ENCODE measurements at regions not wholly inside any gene's neighbourhood (a gene's known extent, or its start where the extent isn't known, plus 50 kb on each side); places are given as distances from the start of the nearest gene placed in this dataset.
"Not testable (repeated sequence)": the region's sequence is repeated elsewhere in the genome, so short reads cannot be mapped to it uniquely, and the experiment has no call there.

DNA sequence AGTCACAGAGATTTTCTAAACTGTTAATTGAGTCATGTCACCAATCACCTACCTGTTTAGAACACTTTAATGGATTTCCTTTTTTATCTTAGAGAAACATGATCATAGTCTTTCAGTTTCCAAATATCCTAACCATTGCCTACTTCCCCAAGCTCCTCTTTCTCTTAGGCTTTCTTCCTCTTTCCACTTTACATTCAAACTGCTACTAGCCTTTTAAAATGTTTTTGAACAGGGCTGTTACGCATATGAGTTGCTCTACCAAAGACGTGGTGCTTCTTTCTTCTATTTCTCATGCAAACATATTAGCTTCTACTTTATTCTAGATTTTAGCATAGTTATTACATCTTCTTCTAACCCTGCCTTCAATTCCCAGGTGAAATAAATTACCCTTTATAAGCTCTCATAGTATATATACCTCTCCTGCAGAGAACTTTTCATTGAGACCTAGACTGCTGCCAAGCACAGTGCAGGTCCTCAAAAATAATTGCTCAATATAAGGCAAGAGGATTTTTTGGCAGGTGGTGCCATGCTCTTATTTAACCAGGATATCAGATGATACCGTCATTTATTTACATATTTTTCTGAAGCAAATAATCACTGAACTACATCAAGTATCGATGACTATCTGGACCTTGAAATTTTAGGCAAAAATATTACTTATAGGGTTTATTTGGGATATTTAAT lies 937.1 kb downstream of the TSN start:
- no peak for DNase-seq (ENCODE audit: low read depth)

GRCh38 chr2:122697415-122697814 lies 942.0 kb downstream of the TSN start:
- no peak for DNase-seq (ENCODE audit: low read depth)

DNA sequence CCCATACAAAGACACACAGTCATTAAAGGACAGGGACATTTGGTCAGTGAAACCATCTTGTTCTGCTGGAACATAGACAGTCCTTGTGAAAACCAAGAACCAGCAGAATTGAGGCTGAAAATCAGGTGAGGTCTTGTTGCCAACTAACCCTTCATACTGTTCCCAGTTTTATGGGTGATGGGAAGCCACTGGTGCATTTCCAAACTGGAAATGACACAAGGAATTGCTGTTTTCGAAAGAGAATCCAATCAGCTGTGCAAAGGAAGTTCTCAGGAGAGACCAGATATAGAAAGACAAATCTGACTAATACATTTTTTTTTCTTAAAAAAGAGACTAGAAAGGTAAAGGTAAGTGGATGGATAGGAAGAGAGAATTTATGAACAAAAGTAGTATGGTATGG lies 948.2 kb downstream of the TSN start:
- no peak for DNase-seq (ENCODE audit: low read depth)

DNA sequence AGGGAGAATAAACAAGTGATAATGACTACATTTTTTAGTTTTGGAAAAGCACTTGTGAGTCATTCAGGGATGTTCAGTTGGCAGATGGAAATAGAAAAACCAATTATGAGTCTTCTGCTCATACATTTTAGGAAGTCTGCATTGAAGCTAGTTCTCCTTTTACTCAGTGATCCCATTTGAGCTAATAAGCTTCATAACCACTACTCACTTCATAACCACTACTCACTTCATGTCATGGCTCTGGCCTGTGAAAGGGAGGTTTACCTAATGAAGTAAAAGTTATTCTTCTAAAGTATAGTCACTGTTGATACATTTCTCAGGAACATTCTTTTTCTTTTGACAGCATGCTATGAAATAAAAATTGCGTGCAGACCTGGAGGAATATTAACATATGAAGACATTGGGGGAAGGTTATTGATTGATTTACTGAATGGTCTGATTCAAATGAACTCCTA lies 948.7 kb downstream of the TSN start:
- DNase-seq (ENCODE audit: low read depth) = no peak

- DNase-seq (ENCODE audit: low read depth) = no peak
These were observed 950.3 kb downstream of the TSN start for GRCh38 chr2:122705746-122706145.

- DNase-seq (ENCODE audit: low read depth) = no peak
These were observed 951.3 kb downstream of the TSN start for GRCh38 chr2:122706757-122707223.

- DNase-seq (ENCODE audit: low read depth) = no peak
These were observed 951.9 kb downstream of the TSN start for GRCh38 chr2:122707224-122707824.

DNA sequence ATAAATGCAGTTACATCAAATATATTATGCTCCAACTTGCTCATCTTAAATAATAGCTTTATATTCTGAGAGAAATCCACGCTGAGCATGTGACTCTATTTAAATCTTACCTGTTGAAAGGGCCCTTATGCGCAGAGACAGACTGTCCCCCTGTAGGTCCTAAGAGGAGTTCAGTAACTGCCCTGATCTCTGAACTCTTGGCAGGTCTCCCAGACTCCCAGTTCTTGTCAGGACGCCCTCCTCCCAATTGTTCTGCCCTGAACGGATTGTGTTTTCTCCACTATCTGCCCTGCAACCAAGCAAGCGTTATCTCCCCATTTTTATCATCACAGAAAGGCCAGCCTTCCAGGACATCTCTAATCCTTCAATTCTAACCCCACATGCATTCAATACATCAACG lies 954.6 kb downstream of the TSN start:
- DNase-seq (ENCODE audit: low read depth) = no peak

DNA sequence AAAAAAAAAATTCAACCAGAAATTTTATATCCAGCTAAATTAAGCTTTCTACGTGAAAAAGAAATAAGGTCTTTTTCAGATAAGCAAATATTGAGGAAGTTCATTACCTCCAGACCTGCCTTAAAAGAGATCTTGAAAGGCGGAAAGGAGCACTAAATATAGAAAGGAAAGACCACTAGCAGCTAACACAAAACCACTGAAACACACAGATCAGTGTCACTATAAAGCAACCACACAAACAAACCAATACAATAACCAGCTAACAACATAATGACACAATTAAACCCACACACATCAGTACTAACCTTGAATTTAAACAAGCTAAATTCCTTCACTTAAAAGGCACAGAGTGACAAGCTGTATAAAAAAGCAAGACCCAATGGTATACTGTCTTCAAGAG lies 958.3 kb downstream of the TSN start:
- no peak for DNase-seq (ENCODE audit: low read depth)

DNA sequence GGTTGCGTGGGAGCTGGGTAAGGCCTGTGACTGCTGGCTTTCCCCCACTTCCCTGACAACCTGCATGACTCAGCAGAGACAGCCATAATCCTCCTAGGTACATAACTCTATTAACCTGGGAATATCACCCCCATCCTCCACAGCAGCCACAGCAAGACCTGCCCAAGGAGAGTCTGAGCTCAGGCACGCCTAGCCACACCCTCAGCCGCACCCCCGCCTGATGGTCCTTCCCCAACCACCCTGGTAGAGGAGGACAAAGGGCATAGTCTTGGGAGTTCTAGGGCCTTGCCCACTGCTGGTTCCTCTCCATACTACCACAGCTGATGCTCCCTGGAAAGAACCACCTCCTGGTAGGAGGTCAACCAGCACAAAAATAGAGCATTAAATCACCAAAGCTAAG lies 965.4 kb downstream of the TSN start:
- not testable (repeated sequence) for DNase-seq (ENCODE audit: low read depth)

GRCh38 chr2:122734766-122735424 lies 979.4 kb downstream of the TSN start:
- DNase-seq (ENCODE audit: low read depth) = no peak

GRCh38 chr2:122736279-122736678 lies 980.8 kb downstream of the TSN start:
- DNase-seq (ENCODE audit: low read depth) = no peak

- no peak for DNase-seq (ENCODE audit: low read depth)
These were observed 982.1 kb downstream of the TSN start for GRCh38 chr2:122737429-122738077.

GRCh38 chr2:122739732-122740593 lies 984.5 kb downstream of the TSN start:
- no peak for DNase-seq (ENCODE audit: low read depth)

DNA sequence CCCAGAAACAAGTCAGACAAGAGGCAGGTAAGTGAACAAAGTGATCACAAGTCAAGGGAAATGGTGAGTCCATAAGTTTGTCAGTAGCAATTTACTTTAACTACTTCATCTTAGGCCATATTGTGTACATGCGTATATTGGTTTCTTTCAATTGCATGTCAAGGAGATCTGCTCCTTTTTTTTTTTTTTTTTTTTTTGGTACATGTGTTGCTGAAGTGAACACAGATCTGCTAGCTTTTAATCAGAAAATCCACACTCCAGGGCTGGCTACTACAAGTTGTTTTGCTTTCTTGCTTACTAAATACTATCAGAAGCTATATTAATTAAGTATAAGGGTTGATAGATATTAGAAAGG lies 985.1 kb downstream of the TSN start:
- DNase-seq (ENCODE audit: low read depth) = no peak

DNA sequence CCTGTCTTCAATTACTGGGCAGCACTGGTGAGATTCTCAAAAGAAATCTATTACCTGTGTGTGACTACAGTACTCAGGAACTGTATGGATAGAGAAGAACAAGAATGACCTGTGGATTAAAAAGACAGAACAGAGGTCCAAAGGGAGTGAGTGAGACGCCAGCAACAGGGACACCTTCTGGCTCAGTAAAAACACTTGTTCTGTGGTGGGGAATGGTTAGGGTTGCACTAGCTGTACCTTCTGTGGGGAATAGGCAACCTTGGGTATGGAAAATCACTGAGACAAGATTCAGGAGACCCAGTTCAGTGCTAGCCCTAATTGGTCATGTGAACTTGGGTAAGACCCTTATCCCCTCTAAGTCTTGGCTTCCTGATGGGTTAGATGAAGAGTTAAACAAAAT lies 986.0 kb downstream of the TSN start:
- no peak for DNase-seq (ENCODE audit: low read depth)

DNA sequence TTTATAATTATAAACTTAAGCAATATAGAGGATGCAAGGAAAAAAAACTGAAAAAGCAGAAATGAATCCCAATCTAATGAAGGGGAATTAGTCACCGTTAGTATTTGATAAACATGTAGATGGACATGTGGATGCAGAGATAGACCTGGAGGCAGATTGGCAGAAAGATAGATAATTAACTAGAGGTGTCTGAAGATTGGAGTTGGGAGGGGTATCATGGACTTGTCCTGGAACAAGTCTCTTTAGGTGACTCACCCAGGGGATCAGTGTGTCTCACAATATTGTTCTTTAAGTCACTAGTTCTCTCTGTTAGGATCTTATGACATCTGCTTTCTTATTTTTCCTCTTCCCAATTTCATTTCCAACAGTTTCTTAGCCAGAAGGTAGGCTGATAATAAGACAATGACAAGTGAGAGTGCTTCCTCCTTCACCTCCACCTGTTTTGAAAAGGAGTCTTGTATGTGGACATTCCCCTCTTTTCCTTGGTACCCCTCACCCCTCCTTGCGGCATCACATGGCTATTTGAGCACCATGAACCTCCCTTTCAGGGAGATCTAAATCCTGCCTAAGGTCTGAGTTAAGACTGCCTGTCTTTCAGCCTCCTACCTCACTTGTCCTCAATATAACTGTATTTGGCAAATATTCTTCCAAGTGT lies 987.7 kb downstream of the TSN start:
- no peak for DNase-seq (ENCODE audit: low read depth)

DNA sequence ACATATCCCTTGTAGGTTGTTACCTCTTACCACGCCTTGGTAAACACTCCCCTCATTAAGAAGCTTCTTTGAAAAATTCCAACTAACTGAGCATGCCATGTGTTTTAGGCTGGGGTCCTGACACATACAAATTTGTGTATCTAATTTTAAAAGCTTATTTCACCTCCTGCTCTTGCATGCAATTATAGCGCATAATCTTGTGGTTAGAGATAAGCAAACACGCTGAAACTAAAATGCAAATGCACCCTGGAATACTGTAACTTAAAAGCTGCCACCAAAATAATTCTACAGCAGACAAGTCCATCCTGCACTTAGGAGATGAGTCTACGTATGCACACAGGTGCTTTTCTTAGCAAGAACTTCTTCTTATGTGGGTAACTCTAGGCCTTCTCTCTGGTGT lies 990.2 kb downstream of the TSN start:
- no peak for DNase-seq (ENCODE audit: low read depth)

DNA sequence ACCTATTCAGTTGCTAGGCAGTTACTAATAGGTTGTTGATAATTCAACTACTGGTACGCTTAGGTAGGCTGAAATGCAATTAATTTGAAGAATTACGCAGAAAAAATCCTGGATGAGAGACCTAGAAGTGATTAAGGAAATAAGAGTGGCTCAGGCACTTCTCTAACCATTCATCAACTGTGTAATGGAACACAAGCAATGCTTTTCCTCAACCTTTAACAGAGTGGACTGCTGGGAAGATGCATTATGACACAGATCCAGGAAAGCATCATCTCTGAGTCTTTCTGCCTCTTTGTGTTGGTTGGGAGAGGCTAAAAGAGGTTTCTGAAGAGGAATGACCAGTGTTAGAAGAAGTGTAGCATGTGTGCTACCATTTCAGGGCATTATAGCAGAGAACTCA lies 992.2 kb downstream of the TSN start:
- DNase-seq (ENCODE audit: low read depth) = no peak

GRCh38 chr2:122748552-122749011 lies 993.1 kb downstream of the TSN start:
- DNase-seq (ENCODE audit: low read depth) = no peak

- DNase-seq (ENCODE audit: low read depth) = no peak
These were observed 994.0 kb downstream of the TSN start for GRCh38 chr2:122749405-122749804.

Data from myocyte (in vitro differentiated cells).